Right lobe of liver (tissue), 4 donors: ENCODE measurements at regions not wholly inside any gene's neighbourhood (a gene's known extent, or its start where the extent isn't known, plus 50 kb on each side); places are given as distances from the start of the nearest gene placed in this dataset.

Experiments used
- CTCF ChIP-seq, 4 donors: fragments of 200-600 bp in 3 of 4; fragments of 450-650 bp in 1 of 4; IDR thresholded peaks; one replicate each; pipeline versions ENCODE4 v1.5.1 to v1.8.0; 2016 to 2022; ENCODE audit warnings: antibody characterized with exemption in 4 of 4, mild to moderate bottlenecking in 2 of 4
- POLR2A ChIP-seq: fragments of 450-650 bp; IDR thresholded peaks from one replicate; pipeline ENCODE4 v1.6.1; 2017; ENCODE audit warnings: antibody characterized with exemption, mild to moderate bottlenecking
- donor health status: DM: no; HTN: no; CAD: no.
- donor health status: DM: no; HTN: no; CAD: no.
- donor health status: DM: no; HTN: yes; CAD: no.

- TF ChIP-seq CTCF (IDR thresholded peaks at IDR 0.05): no peak
- no peak for TF ChIP-seq POLR2A
Observed at GRCh38 chrX:87873347-87873941, 355.8 kb downstream of the KLHL4 start.
